CD4-positive, alpha-beta memory T cell (primary cell): ENCODE measurements at regions not wholly inside any gene's neighbourhood (a gene's known extent, or its start where the extent isn't known, plus 50 kb on each side); places are given as distances from the start of the nearest gene placed in this dataset.

Experiments
- CTCF ChIA-PET: fragments of 350-600 bp; sonication (Branson Sonifier 250); formaldehyde crosslinking; loops from one replicate; lab custom pipeline; 2021; ENCODE audit warnings: inconsistent platforms; ENCODE audit not compliant: partially characterized antibody; lab: Charles Lee
- POLR2A ChIA-PET: fragments of 350-600 bp; sonication (Branson Sonifier 250); formaldehyde crosslinking; loops from one replicate; lab custom pipeline; 2021; ENCODE audit not compliant: partially characterized antibody; lab: Charles Lee
- DNase-seq, 5 donors: peaks; one replicate each; pipeline versions ENCODE4 v3.0.0 to v3.0.0-alpha.2; 2020 to 2022; ENCODE audit warnings: mixed read lengths in 1 of 5
- H3K27ac ChIP-seq: one replicate; pipeline ENCODE4 v1.7.0; 2013; ENCODE audit warnings: low read depth, low read length
- H3K27me3 ChIP-seq: 2 replicates; pipeline ENCODE4 v1.7.0; 2013; ENCODE audit warnings: mild to moderate bottlenecking, low read length, moderate library complexity; ENCODE audit not compliant: insufficient read depth
- H3K36me3 ChIP-seq: 2 replicates; pipeline ENCODE4 v1.7.0; 2013; ENCODE audit warnings: mild to moderate bottlenecking, low read length, moderate library complexity; ENCODE audit not compliant: insufficient read depth
- H3K4me1 ChIP-seq: 2 replicates; pipeline ENCODE4 v1.7.0; 2013; ENCODE audit warnings: mild to moderate bottlenecking, low read length, moderate library complexity; ENCODE audit not compliant: insufficient read depth
- H3K4me3 ChIP-seq, 2 donors: one replicate each; pipeline ENCODE4 v1.7.0; 2013; ENCODE audit warnings: low read length in 2 of 2, mild to moderate bottlenecking in 1 of 2
- H3K9me3 ChIP-seq, 2 donors: one replicate each; pipeline ENCODE4 v1.7.0; 2013; ENCODE audit warnings: low read length in 2 of 2, control low read depth in 1 of 2; ENCODE audit not compliant: control insufficient read depth in 1 of 2
- H3K27ac Mint-ChIP-seq, 7 donors: one replicate each; pipeline ENCODE4 v1.8.0; 2020 to 2021; ENCODE audit warnings: mixed read lengths in 7 of 7, mild to moderate bottlenecking in 6 of 7, inconsistent platforms in 3 of 7, moderate library complexity in 3 of 7
- H3K27me3 Mint-ChIP-seq, 2 donors: one replicate each; pipeline ENCODE4 v1.8.0; 2020 to 2021; ENCODE audit warnings: mixed read lengths in 2 of 2
- H3K36me3 Mint-ChIP-seq, 2 donors: one replicate each; pipeline ENCODE4 v1.8.0; 2020 to 2021; ENCODE audit warnings: mixed read lengths in 2 of 2, inconsistent platforms in 1 of 2, mild to moderate bottlenecking in 1 of 2
- H3K4me1 Mint-ChIP-seq, 4 donors: one replicate each; pipeline ENCODE4 v1.8.0; 2020 to 2021; ENCODE audit warnings: mixed read lengths in 4 of 4, mild to moderate bottlenecking in 1 of 4
- H3K4me3 Mint-ChIP-seq, 8 donors: one replicate each; pipeline ENCODE4 v1.8.0; 2020 to 2021; ENCODE audit warnings: mixed read lengths in 8 of 8, mild to moderate bottlenecking in 7 of 8, moderate library complexity in 6 of 8, inconsistent platforms in 3 of 8
- H3K9me3 Mint-ChIP-seq, 8 donors: one replicate each; pipeline ENCODE4 v1.8.0; 2020 to 2021; ENCODE audit warnings: mixed read lengths in 8 of 8, mild to moderate bottlenecking in 5 of 8, inconsistent platforms in 3 of 8, moderate library complexity in 1 of 8
- intact Hi-C: fragments of 100-400 bp; cut with micrococcal nuclease; formaldehyde crosslinking; loops from one replicate; pipeline ENCODE4 v1.15.1; 2023

DNA sequence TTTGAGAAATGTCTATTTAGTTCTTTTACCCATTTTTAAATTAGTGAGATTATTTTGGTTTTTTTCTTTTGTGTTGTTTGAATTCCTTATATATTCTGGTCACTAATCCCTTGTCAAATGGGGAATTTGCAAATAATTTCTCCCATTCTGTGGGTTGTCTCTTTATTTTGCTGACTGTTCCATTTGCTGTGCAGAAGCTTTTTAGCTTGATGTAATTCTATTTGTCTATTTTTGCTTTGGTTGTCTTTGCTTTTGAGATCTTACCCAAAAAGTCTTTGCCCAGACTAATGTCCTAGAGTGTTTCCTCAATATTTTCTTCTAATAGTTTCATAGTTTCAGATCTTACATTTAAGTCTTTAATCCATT, 472.9 kb downstream of the TBL1XR1 start:
- no peak overlapping the region for H3K4me3 ChIP-seq
- Mint-ChIP-seq H3K9me3 (peaks cover 0 to 4% (median 0%) of the 10 kb centered on the region in 8 donors), H3K27me3 (peaks cover 1 to 3% of the 10 kb centered on the region in 2 donors), H3K4me1 (no peaks in the 10 kb centered on the region), H3K4me3 (no peak overlapping the region), H3K27ac (no peak overlapping the region), H3K36me3 (no peaks in the 10 kb centered on the region)
- no peaks in the 10 kb centered on the region for H3K27me3 ChIP-seq
- H3K4me1 ChIP-seq, result no peaks in the 10 kb centered on the region
- POLR2A ChIA-PET, result no interaction called here
- no peaks in the 10 kb centered on the region for H3K9me3 ChIP-seq
- no peak for DNase-seq
- no peaks in the 10 kb centered on the region for H3K36me3 ChIP-seq
- intact Hi-C loops, result no loop called here
- CTCF ChIA-PET, result no interaction called here
- no peak overlapping the region for H3K27ac ChIP-seq

- Histone ChIP-seq H3K27ac (no peak overlapping the region), H3K4me3 (no peak overlapping the region), H3K9me3 (no peaks in the 10 kb centered on the region), H3K27me3 (no peaks in the 10 kb centered on the region), H3K36me3 (no peaks in the 10 kb centered on the region), H3K4me1 (no peaks in the 10 kb centered on the region)
- DNase-seq, result no peak
- Mint-ChIP-seq H3K27ac (no peak overlapping the region), H3K4me3 (no peak overlapping the region), H3K4me1 (no peaks in the 10 kb centered on the region), H3K36me3 (no peaks in the 10 kb centered on the region), H3K9me3 (peaks cover 0 to 4% (median 0%) of the 10 kb centered on the region in 8 donors), H3K27me3 (peaks cover 1 to 3% of the 10 kb centered on the region in 2 donors)
- ChIA-PET POLR2A (no interaction called here), CTCF (no interaction called here)
- intact Hi-C loops, result no loop called here
These were observed 473.4 kb downstream of the TBL1XR1 start for GRCh38 chr3:176723758-176724393.

DNA sequence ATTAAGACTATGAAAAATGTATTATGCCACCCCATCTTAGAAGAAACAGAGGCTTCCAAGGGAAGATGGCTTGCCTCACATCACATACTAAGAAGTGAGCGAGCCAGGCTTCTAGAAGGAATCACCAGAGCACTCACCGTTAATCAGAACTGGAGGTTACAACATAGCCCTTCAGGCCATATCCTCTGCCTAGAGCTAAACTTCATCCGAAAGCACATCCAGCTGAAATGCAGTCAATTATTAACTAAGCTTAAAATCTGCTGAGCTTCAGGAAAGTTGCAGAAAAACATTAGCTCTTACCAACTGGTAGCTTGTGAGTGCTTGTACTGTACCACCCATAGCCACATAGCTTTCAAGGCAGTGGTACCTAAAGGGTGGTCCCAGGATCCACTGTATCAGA, 483.2 kb downstream of the TBL1XR1 start:
- no peak overlapping the region for H3K4me3 ChIP-seq
- H3K4me1 ChIP-seq, result no peaks in the 10 kb centered on the region
- POLR2A ChIA-PET, result no interaction called here
- intact Hi-C loops, result no loop called here
- H3K36me3 ChIP-seq, result no peaks in the 10 kb centered on the region
- Mint-ChIP-seq H3K27me3 (peaks cover 0 to 2% of the 10 kb centered on the region in 2 donors), H3K4me1 (no peaks in the 10 kb centered on the region), H3K4me3 (no peak overlapping the region), H3K9me3 (no peaks in the 10 kb centered on the region), H3K27ac (no peak overlapping the region), H3K36me3 (no peaks in the 10 kb centered on the region)
- H3K27ac ChIP-seq, result no peak overlapping the region
- H3K27me3 ChIP-seq, result no peaks in the 10 kb centered on the region
- DNase-seq, result no peak
- CTCF ChIA-PET, result no interaction called here
- H3K9me3 ChIP-seq, result no peaks in the 10 kb centered on the region

DNA sequence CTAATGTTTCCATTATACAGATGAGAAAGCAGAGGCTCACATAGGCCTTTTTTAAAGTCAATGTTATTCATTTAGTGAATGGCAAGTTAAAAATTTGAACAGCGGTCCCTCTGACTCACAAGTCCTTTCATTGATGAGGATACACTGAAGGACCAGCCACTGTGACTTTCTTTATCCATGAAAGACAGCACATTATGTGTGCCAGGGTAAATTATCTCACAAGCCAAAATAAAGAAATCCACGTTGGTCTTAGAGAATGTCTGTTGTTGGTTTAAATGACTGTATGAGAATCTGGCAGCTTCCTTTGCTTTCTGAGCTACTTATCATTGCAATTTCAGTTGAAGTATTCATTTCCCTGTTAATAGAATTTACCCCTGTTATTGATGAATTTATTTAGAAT, 485.1 kb downstream of the TBL1XR1 start:
- no peaks in the 10 kb centered on the region for H3K36me3 ChIP-seq
- H3K9me3 Mint-ChIP-seq, result peaks cover 0 to 6% (median 0%) of the 10 kb centered on the region in 8 donors
- no peak overlapping the region for H3K27ac Mint-ChIP-seq
- H3K27me3 ChIP-seq, result no peaks in the 10 kb centered on the region
- no peaks in the 10 kb centered on the region for H3K9me3 ChIP-seq
- intact Hi-C loops, result no loop called here
- no peaks in the 10 kb centered on the region for H3K4me1 Mint-ChIP-seq
- no peaks in the 10 kb centered on the region for H3K36me3 Mint-ChIP-seq
- H3K4me1 ChIP-seq, result no peaks in the 10 kb centered on the region
- H3K4me3 ChIP-seq, result no peak overlapping the region
- POLR2A ChIA-PET, result no interaction called here
- peaks cover 0 to 2% of the 10 kb centered on the region in 2 donors for H3K27me3 Mint-ChIP-seq
- CTCF ChIA-PET, result no interaction called here
- no peak overlapping the region for H3K27ac ChIP-seq
- H3K4me3 Mint-ChIP-seq, result no peak overlapping the region
- DNase-seq, result no peak

- Histone ChIP-seq H3K9me3 (no peaks in the 10 kb centered on the region), H3K27me3 (no peaks in the 10 kb centered on the region), H3K36me3 (no peaks in the 10 kb centered on the region), H3K4me3 (no peak overlapping the region), H3K27ac (no peak overlapping the region), H3K4me1 (no peaks in the 10 kb centered on the region)
- no peak overlapping the region for H3K4me3 Mint-ChIP-seq
- H3K9me3 Mint-ChIP-seq, result peaks cover 0 to 4% (median 0%) of the 10 kb centered on the region in 8 donors
- no peak for DNase-seq
- H3K27ac Mint-ChIP-seq, result no peak overlapping the region
- no peaks in the 10 kb centered on the region for H3K4me1 Mint-ChIP-seq
- intact Hi-C loops, result no loop called here
- POLR2A ChIA-PET, result no interaction called here
- H3K27me3 Mint-ChIP-seq, result peaks cover 0 to 7% of the 10 kb centered on the region in 2 donors
- H3K36me3 Mint-ChIP-seq, result no peaks in the 10 kb centered on the region
- CTCF ChIA-PET, result no interaction called here
These were observed 498.0 kb downstream of the TBL1XR1 start for GRCh38 chr3:176699288-176699687.

GRCh38 chr3:176697284-176697889, 499.9 kb downstream of the TBL1XR1 start:
- H3K27me3 ChIP-seq, result no peaks in the 10 kb centered on the region
- Mint-ChIP-seq H3K36me3 (no peaks in the 10 kb centered on the region), H3K4me1 (no peaks in the 10 kb centered on the region), H3K27me3 (peaks cover 0 to 7% of the 10 kb centered on the region in 2 donors), H3K9me3 (peaks cover 0 to 4% (median 0%) of the 10 kb centered on the region in 8 donors), H3K4me3 (peak overlapping the region in 1 of 8 donors; percentile 7), H3K27ac (no peak overlapping the region)
- ChIA-PET CTCF (no interaction called here), POLR2A (no interaction called here)
- intact Hi-C loops, result no loop called here
- H3K36me3 ChIP-seq, result no peaks in the 10 kb centered on the region
- DNase-seq, result no peak
- no peak overlapping the region for H3K4me3 ChIP-seq
- H3K9me3 ChIP-seq, result no peaks in the 10 kb centered on the region
- H3K27ac ChIP-seq, result no peak overlapping the region
- no peaks in the 10 kb centered on the region for H3K4me1 ChIP-seq

DNA sequence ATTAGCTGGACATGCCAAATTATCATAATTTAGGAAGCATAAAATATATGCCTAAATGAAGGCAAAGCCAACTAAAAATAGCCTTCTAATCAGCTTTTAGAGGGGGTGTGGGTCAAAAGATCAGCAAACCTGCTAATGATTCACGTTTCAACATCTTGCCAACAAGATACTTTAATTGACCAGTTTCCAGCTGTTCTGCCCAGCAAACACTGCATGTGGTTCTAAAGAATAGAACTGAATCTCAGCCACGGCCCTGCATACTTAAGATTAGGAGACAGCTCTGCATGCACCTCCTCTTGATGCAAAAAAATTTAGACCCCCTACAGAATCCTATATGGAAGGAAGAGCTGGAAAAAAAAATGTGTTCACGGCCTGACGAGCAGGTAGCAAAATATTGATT, 500.5 kb downstream of the TBL1XR1 start:
- H3K9me3 Mint-ChIP-seq, result peaks cover 0 to 4% (median 0%) of the 10 kb centered on the region in 8 donors
- H3K4me3 Mint-ChIP-seq, result no peak overlapping the region

More for the DNA sequence above, 500.5 kb downstream of the TBL1XR1 start:
- Mint-ChIP-seq H3K27ac (no peak overlapping the region), H3K36me3 (no peaks in the 10 kb centered on the region), H3K4me1 (no peaks in the 10 kb centered on the region), H3K27me3 (peaks cover 0 to 7% of the 10 kb centered on the region in 2 donors)
- POLR2A ChIA-PET, result no interaction called here
- DNase-seq, result no peak
- Histone ChIP-seq H3K9me3 (no peaks in the 10 kb centered on the region), H3K27me3 (no peaks in the 10 kb centered on the region), H3K4me1 (no peaks in the 10 kb centered on the region), H3K4me3 (no peak overlapping the region), H3K36me3 (no peaks in the 10 kb centered on the region), H3K27ac (no peak overlapping the region)
- intact Hi-C loops, result no loop called here
- CTCF ChIA-PET, result no interaction called here
